Subcutaneous abdominal adipose tissue (tissue), 5 donors: ENCODE measurements at regions not wholly inside any gene's neighbourhood (a gene's known extent, or its start where the extent isn't known, plus 50 kb on each side); places are given as distances from the start of the nearest gene placed in this dataset.

Experiments
- H3K27ac ChIP-seq: one replicate; pipeline ENCODE4 v1.7.0; 2013; ENCODE audit warnings: low read depth, mild to moderate bottlenecking, inconsistent platforms, low read length, moderate library complexity
- H3K27me3 ChIP-seq, 5 donors: one replicate each; pipeline ENCODE4 v1.7.0; 2013; ENCODE audit warnings: low read length in 5 of 5, inconsistent platforms in 1 of 5; ENCODE audit not compliant: control insufficient read depth in 5 of 5, insufficient read depth in 4 of 5
- H3K36me3 ChIP-seq, 5 donors: one replicate each; pipeline ENCODE4 v1.7.0; 2013; ENCODE audit warnings: low read length in 5 of 5; ENCODE audit not compliant: control insufficient read depth in 5 of 5, insufficient read depth in 5 of 5
- H3K4me1 ChIP-seq, 5 donors: one replicate each; pipeline ENCODE4 v1.7.0; 2013; ENCODE audit warnings: low read length in 5 of 5, mild to moderate bottlenecking in 3 of 5, moderate library complexity in 1 of 5; ENCODE audit not compliant: control insufficient read depth in 5 of 5, insufficient read depth in 5 of 5
- H3K4me3 ChIP-seq, 5 donors: one replicate each; pipeline ENCODE4 v1.7.0; 2013; ENCODE audit warnings: low read length in 5 of 5, low read depth in 1 of 5
- H3K9ac ChIP-seq, 5 donors: one replicate each; pipeline ENCODE4 v1.7.0; 2013; ENCODE audit warnings: low read length in 5 of 5, mild to moderate bottlenecking in 4 of 5, moderate library complexity in 3 of 5
- H3K9me3 ChIP-seq, 5 donors: one replicate each; pipeline ENCODE4 v1.7.0; 2013; ENCODE audit warnings: low read length in 5 of 5; ENCODE audit not compliant: control insufficient read depth in 5 of 5
- donor health status: healthy.
- donor health status: healthy.
- donor health status: healthy.
- donor health status: healthy.
- donor health status: healthy.

GRCh38 chr5:61666064-61666621, 334.1 kb downstream of the ZSWIM6 start:
- no peak overlapping the region for H3K27ac ChIP-seq
- H3K4me3 ChIP-seq: peak overlapping the region in 4 of 5 donors; percentile 9 to 43 (median 39)
- H3K9ac ChIP-seq: no peak overlapping the region
- no peaks in the 10 kb centered on the region for H3K36me3 ChIP-seq
- H3K4me1 ChIP-seq: peaks cover 0 to 21% (median 9%) of the 10 kb centered on the region in 5 donors
- no peaks in the 10 kb centered on the region for H3K27me3 ChIP-seq
- no peaks in the 10 kb centered on the region for H3K9me3 ChIP-seq

DNA sequence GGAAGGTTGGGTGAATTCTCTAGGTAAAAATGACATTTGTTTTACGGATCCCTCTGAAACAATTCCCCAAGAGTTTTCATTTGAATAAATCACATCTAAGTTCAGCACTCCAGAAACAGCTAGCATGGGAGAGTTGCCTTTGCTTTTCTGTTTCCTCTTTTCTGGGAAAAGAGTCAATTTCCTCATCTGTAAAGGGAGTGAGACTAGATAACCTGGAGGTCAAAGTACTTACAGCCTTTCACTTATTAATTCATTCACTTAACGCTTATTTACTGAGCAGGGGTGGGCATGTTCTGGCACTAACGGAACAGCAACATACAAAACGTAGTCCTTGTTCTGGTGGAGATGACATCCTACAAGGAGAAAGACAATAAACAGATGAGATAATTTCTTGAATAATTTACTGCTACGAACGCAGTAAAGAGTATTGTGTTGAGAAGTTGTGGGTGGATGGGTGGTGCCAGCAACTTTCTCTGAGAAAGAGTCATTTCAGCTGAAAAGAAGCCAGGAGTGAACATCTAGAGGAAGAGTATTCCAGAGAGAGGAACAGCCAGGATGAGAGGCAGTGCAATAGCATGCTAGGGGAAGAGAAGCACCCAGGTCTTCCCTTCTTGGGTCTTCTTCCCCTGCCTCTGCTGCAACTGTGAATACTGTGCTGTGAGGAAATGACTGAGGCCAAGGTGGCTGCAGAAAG, 335.6 kb downstream of the ZSWIM6 start:
- H3K4me1 ChIP-seq: peaks cover 0 to 25% (median 9%) of the 10 kb centered on the region in 5 donors
- no peak overlapping the region for H3K4me3 ChIP-seq
- no peaks in the 10 kb centered on the region for H3K36me3 ChIP-seq
- no peak overlapping the region for H3K9ac ChIP-seq
- no peaks in the 10 kb centered on the region for H3K27me3 ChIP-seq
- no peaks in the 10 kb centered on the region for H3K9me3 ChIP-seq
- H3K27ac ChIP-seq: no peak overlapping the region

GRCh38 chr5:61669531-61669930, 337.5 kb downstream of the ZSWIM6 start:
- H3K4me1 ChIP-seq: peaks cover 0 to 38% (median 15%) of the 10 kb centered on the region in 5 donors

DNA sequence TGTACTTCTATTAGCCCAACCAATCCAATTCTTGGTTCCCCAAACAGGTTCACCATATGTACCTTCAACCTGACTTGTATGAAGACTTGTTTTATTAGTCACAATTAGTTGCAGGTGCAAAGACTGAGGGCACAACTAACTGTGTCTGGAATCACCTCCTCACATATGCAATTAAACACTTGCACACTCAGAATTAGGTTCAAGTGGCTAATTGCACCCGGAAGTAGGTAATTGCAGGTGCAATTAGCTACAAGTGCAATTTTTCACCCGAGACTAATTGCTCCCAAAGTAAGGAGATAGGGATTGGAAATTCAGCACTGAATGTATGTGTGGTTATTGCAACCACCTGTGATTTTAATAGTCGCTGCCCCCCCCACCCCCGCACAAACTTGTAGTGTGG, 338.9 kb downstream of the ZSWIM6 start:
- Histone ChIP-seq H3K4me3 (no peak overlapping the region), H3K4me1 (peaks cover 0 to 33% (median 12%) of the 10 kb centered on the region in 5 donors), H3K27ac (no peak overlapping the region), H3K9me3 (no peaks in the 10 kb centered on the region), H3K9ac (no peak overlapping the region), H3K36me3 (no peaks in the 10 kb centered on the region), H3K27me3 (no peaks in the 10 kb centered on the region)

More at GRCh38 chr5:61669531-61669930, 337.5 kb downstream of the ZSWIM6 start:
- Histone ChIP-seq H3K9ac (no peak overlapping the region), H3K27ac (no peak overlapping the region), H3K27me3 (no peaks in the 10 kb centered on the region), H3K9me3 (no peaks in the 10 kb centered on the region), H3K4me3 (no peak overlapping the region), H3K36me3 (no peaks in the 10 kb centered on the region)

- H3K4me1 ChIP-seq: peaks cover 0 to 21% (median 6%) of the 10 kb centered on the region in 5 donors
- no peaks in the 10 kb centered on the region for H3K36me3 ChIP-seq
- no peak overlapping the region for H3K9ac ChIP-seq
- no peaks in the 10 kb centered on the region for H3K27me3 ChIP-seq
- H3K9me3 ChIP-seq: no peaks in the 10 kb centered on the region
- H3K27ac ChIP-seq: no peak overlapping the region
- H3K4me3 ChIP-seq: peak overlapping the region in 1 of 5 donors; percentile 1
Measured at GRCh38 chr5:61673007-61673735, 341.1 kb downstream of the ZSWIM6 start.

- Histone ChIP-seq H3K36me3 (no peaks in the 10 kb centered on the region), H3K4me3 (no peak overlapping the region), H3K9me3 (no peaks in the 10 kb centered on the region), H3K9ac (no peak overlapping the region), H3K27me3 (no peaks in the 10 kb centered on the region), H3K27ac (no peak overlapping the region), H3K4me1 (peaks cover 0 to 19% (median 6%) of the 10 kb centered on the region in 5 donors)
Measured at GRCh38 chr5:61674378-61674777, 342.3 kb downstream of the ZSWIM6 start.

- Histone ChIP-seq H3K9ac (no peak overlapping the region), H3K4me3 (no peak overlapping the region), H3K27me3 (no peaks in the 10 kb centered on the region), H3K36me3 (no peaks in the 10 kb centered on the region), H3K27ac (no peak overlapping the region), H3K4me1 (peaks cover 0 to 19% (median 6%) of the 10 kb centered on the region in 5 donors), H3K9me3 (no peaks in the 10 kb centered on the region)
Measured at GRCh38 chr5:61675015-61675692, 343.1 kb downstream of the ZSWIM6 start.

DNA sequence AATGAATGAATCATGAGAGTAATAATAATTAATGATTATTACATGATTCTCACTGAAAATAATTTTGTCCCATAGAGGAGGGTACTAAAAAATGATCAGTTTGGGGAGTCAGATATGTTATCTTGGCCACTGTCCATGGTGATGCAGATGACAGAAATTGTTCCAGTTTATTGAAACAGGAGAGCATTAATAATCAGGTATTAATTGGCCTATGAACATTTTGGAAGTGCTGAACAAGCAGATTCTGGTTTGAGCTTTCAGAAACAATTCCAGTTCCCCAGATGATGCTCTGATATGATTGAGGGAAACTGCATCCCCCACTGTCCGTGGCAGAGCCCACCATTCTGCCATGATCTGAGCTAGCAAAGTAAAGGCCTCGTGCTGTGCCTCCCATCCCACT, 345.2 kb downstream of the ZSWIM6 start:
- Histone ChIP-seq H3K9me3 (no peaks in the 10 kb centered on the region), H3K27ac (no peak overlapping the region), H3K9ac (no peak overlapping the region), H3K4me1 (peaks cover 0 to 19% (median 6%) of the 10 kb centered on the region in 5 donors), H3K36me3 (no peaks in the 10 kb centered on the region), H3K27me3 (no peaks in the 10 kb centered on the region), H3K4me3 (no peak overlapping the region)

DNA sequence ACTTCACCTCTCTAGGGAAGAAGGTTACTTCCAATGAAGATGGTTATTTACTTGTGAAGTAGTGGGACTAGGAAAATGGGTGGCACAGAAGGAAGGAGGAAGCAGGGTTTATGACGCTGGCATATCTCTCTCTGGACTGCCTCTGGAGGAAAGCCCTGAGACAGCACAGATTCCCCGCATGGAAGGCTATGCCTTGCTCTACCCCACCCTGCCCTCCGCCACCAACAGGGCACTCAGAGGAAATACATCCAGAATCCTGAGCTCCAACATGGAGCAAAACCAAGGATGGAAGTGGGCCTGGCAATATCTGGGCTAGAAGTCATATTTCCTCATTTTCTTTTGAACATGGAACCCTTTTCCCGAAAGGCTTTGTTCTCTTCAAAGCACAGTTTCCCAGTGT, 346.9 kb downstream of the ZSWIM6 start:
- no peaks in the 10 kb centered on the region for H3K36me3 ChIP-seq
- no peak overlapping the region for H3K9ac ChIP-seq
- peaks cover 0 to 6% (median 0%) of the 10 kb centered on the region in 5 donors for H3K4me1 ChIP-seq
- no peak overlapping the region for H3K27ac ChIP-seq
- no peaks in the 10 kb centered on the region for H3K9me3 ChIP-seq
- no peak overlapping the region for H3K4me3 ChIP-seq
- H3K27me3 ChIP-seq: no peaks in the 10 kb centered on the region

DNA sequence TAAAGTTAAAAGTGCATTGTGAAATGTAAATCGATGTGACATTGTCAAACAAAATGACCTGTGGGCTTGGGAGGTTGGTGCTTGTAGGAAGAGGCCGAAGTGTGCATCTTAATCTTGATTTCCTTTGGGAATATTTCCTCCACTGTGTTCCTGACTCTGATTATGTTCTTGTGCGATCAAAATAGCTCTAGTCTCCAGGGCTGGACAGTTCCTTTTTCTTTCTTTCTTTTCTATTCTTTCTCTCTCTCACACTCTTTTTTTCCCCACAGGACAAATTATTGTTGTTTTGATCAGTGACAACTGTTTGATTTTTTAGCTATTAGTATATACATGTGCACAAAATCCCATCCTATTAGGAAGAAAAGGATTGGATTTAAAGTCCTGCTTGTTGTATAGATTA, 347.5 kb downstream of the ZSWIM6 start:
- Histone ChIP-seq H3K9me3 (no peaks in the 10 kb centered on the region), H3K36me3 (no peaks in the 10 kb centered on the region), H3K27ac (no peak overlapping the region), H3K27me3 (no peaks in the 10 kb centered on the region), H3K4me1 (no peaks in the 10 kb centered on the region), H3K4me3 (no peak overlapping the region), H3K9ac (no peak overlapping the region)
